Gastroesophageal sphincter (tissue), 4 donors: ENCODE measurements at regions not wholly inside any gene's neighbourhood (a gene's known extent, or its start where the extent isn't known, plus 50 kb on each side); places are given as distances from the start of the nearest gene placed in this dataset.

ENCODE experiments used
- ATAC-seq: fragments of 150-250 bp; one replicate; pipeline ENCODE4 v1.9.1; 2016; ENCODE audit warnings: mild to moderate bottlenecking, moderate library complexity
- H3K27ac ChIP-seq, 4 donors: fragments of 200-600 bp; sonication (generic) in 3 of 4; 1 replicate in 3 of 4; 2 replicates in 1 of 4; pipeline ENCODE4 v1.5.1; 2016 to 2019
- H3K27me3 ChIP-seq: fragments of 200-600 bp; sonication (generic); one replicate; pipeline ENCODE4 v1.5.1; 2019
- H3K36me3 ChIP-seq, 2 donors: fragments of 200-600 bp; sonication (generic); one replicate each; pipeline ENCODE4 v1.5.1; 2019; ENCODE audit warnings: control low read depth in 1 of 2
- H3K4me1 ChIP-seq, 3 donors: fragments of 200-600 bp; sonication (generic); 1 replicate in 2 of 3; 2 replicates in 1 of 3; pipeline ENCODE4 v1.5.1; 2016 to 2019; ENCODE audit warnings: control low read depth in 2 of 3
- H3K4me3 ChIP-seq, 2 donors: fragments of 200-600 bp; sonication (generic); one replicate each; pipeline ENCODE4 v1.5.1; 2019; ENCODE audit warnings: mild to moderate bottlenecking in 1 of 2, moderate library complexity in 1 of 2
- H3K9me3 ChIP-seq, 3 donors: fragments of 200-600 bp; sonication (generic); one replicate each; pipeline ENCODE4 v1.5.1; 2017 to 2019; ENCODE audit warnings: control low read depth in 2 of 3
- CTCF ChIP-seq, 4 experiments: fragments of 200-600 bp in 2 of 4; fragments of 450-650 bp in 2 of 4; sonication (generic) in 1 of 4; IDR thresholded peaks; one replicate each; pipeline ENCODE4 v1.5.1; 2017 to 2019; ENCODE audit warnings: antibody characterized with exemption in 4 of 4, mild to moderate bottlenecking in 2 of 4, moderate library complexity in 2 of 4
- EP300 ChIP-seq: sonication (generic); formaldehyde crosslinking; IDR thresholded peaks from one replicate; pipeline ENCODE4 v1.6.1; 2017; ENCODE audit warnings: antibody characterized with exemption, mild to moderate bottlenecking
- POLR2A ChIP-seq, 2 donors: fragments of 450-650 bp; IDR thresholded peaks; one replicate each; pipeline ENCODE4 v1.6.1; 2017; ENCODE audit warnings: antibody characterized with exemption in 2 of 2, mild to moderate bottlenecking in 2 of 2, moderate library complexity in 1 of 2
- POLR2AphosphoS5 ChIP-seq: sonication (generic); formaldehyde crosslinking; IDR thresholded peaks from one replicate; pipeline ENCODE4 v1.6.1; 2017; ENCODE audit warnings: antibody characterized with exemption
- WGBS, 2 donors: methylation state at CpG; one replicate each; pipeline ENCODE4 v1.1.5; 2018; ENCODE audit warnings: low coverage in 1 of 2; 5-methylcytosine and 5-hydroxymethylcytosine counted together

GRCh38 chr4:138964716-138965426 is 50.7 kb upstream of the NOCT start:
- Histone ChIP-seq H3K4me1 (no peaks in the 10 kb centered on the region), H3K27ac (no peak overlapping the region), H3K36me3 (no peaks in the 10 kb centered on the region), H3K27me3 (no peaks in the 10 kb centered on the region), H3K9me3 (no peaks in the 10 kb centered on the region), H3K4me3 (no peak overlapping the region)
- ATAC-seq = no peak
- no peak for TF ChIP-seq CTCF (IDR thresholded peaks at IDR 0.05)
- TF ChIP-seq POLR2A (IDR thresholded peaks at IDR 0.05) = no peak
- TF ChIP-seq EP300 = no peak
- WGBS, 2 donors = 97 to 99% methylated on average over 7 to 8 of the region's 8 CpGs

GRCh38 chr4:138963412-138963811 is 52.2 kb upstream of the NOCT start:
- Histone ChIP-seq H3K36me3 (no peaks in the 10 kb centered on the region), H3K27ac (no peak overlapping the region), H3K4me3 (no peak overlapping the region), H3K27me3 (no peaks in the 10 kb centered on the region), H3K4me1 (no peaks in the 10 kb centered on the region), H3K9me3 (no peaks in the 10 kb centered on the region)
- 54 to 71% methylated on average over 2 to 4 of the region's 4 CpGs for WGBS, 2 donors
- ATAC-seq = no peak
- TF ChIP-seq CTCF (IDR thresholded peaks at IDR 0.05) (no peak), POLR2A (IDR thresholded peaks at IDR 0.05) (no peak), POLR2AphosphoS5 (no peak)

GRCh38 chr4:138961664-138962063 is 53.9 kb upstream of the NOCT start:
- no peak for ATAC-seq
- no peak overlapping the region for H3K4me3 ChIP-seq
- 50% methylated on average over 1 of the region's 1 CpG; no CpG with 5 or more reads in 1 of the 2 donors for WGBS, 2 donors
- H3K9me3 ChIP-seq = no peaks in the 10 kb centered on the region
- H3K36me3 ChIP-seq = no peaks in the 10 kb centered on the region
- TF ChIP-seq POLR2A (IDR thresholded peaks at IDR 0.05) = no peak
- no peak for TF ChIP-seq POLR2AphosphoS5
- H3K4me1 ChIP-seq = no peaks in the 10 kb centered on the region
- H3K27ac ChIP-seq = no peak overlapping the region
- no peaks in the 10 kb centered on the region for H3K27me3 ChIP-seq

- ATAC-seq = no peak
- Histone ChIP-seq H3K36me3 (no peaks in the 10 kb centered on the region), H3K27me3 (no peaks in the 10 kb centered on the region), H3K9me3 (no peaks in the 10 kb centered on the region), H3K27ac (no peak overlapping the region), H3K4me1 (no peaks in the 10 kb centered on the region), H3K4me3 (no peak overlapping the region)
- WGBS, 2 donors = 61% methylated on average over 3 of the region's 5 CpGs; no CpG with 5 or more reads in 1 of the 2 donors
- TF ChIP-seq EP300 = no peak
- no peak for TF ChIP-seq POLR2A (IDR thresholded peaks at IDR 0.05)
- no peak for TF ChIP-seq CTCF (IDR thresholded peaks at IDR 0.05)
- no peak for TF ChIP-seq POLR2AphosphoS5
Measured at GRCh38 chr4:138961129-138961528, 54.5 kb upstream of the NOCT start.

GRCh38 chr4:138960175-138960710 is 55.3 kb upstream of the NOCT start:
- TF ChIP-seq POLR2AphosphoS5 = no peak
- no peak for TF ChIP-seq POLR2A (IDR thresholded peaks at IDR 0.05)
- TF ChIP-seq CTCF (IDR thresholded peaks at IDR 0.05) = no peak
- no peak for TF ChIP-seq EP300
- no peaks in the 10 kb centered on the region for H3K27me3 ChIP-seq
- H3K4me3 ChIP-seq = no peak overlapping the region
- H3K36me3 ChIP-seq = no peaks in the 10 kb centered on the region
- H3K4me1 ChIP-seq = no peaks in the 10 kb centered on the region
- 60 to 62% methylated on average over 3 to 4 of the region's 4 CpGs for WGBS, 2 donors
- ATAC-seq = no peak
- H3K9me3 ChIP-seq = no peaks in the 10 kb centered on the region
- no peak overlapping the region for H3K27ac ChIP-seq
